ENCODE measurements at regions not wholly inside any gene's neighbourhood (a gene's known extent, or its start where the extent isn't known, plus 50 kb on each side); places are given as distances from the start of the nearest gene placed in this dataset.
A peak's percentile ranks its signal among the peaks of the same experiment; 100 is the strongest.

DNA sequence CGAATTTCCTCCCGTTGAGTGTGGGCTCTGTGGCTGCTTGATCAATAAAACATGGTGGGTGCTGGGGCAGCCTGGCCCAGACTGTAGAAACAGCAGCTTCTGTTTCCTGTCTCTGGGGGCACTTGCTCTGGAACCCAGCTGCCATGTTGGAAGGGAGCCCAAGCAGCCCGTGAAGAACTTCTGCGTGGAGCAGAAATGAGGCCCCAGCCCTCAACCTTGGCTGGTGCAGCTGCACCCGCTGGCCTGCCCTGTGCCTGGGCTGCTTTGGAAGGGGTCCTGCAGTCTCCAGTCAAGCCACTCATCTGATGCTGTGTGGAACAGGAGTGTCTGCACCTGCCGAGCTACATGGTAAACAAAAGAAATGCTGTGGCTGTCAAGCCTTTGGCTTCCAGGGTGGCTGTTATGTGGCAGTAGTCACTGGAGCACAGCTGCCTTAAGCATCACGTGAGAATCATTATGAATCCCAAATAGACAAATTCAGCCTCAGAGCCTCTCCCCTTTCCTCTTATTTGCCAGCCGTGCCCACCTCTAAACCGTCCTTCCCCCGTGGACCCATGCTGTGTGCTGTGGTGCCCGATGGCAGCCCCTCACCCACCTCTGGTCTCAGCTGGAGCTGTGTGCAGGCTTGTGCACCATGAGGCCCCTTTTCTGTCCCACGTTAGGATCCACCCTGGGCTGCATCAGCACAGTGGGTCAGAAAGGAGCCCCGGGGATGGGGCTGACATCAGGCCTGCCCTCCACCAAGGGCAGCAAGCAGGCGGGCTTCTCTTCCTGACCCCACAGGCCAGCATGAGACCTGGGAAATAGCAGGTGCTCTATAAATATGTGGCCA, 134.0 kb upstream of the HDAC4 start:
- no peak overlapping the region for H3K4me3 ChIP-seq
- no peak overlapping the region for H3K9ac ChIP-seq
- no peak overlapping the region for H3K27ac ChIP-seq
- no peaks in the 10 kb centered on the region; a peak in 1 of 22 replicates for H4K20me1 ChIP-seq
- no peaks in the 10 kb centered on the region for H3K27me3 ChIP-seq
- no peak for TF ChIP-seq Cebpa-rat (IDR thresholded peaks at IDR 0.05)
- H3K9me3 ChIP-seq (replicated peaks in 1 of 11) = peaks cover 6 to 14% (median 11%) of the 10 kb centered on the region in 11 experiments
- peak overlapping the region in 6 of 11 experiments; percentile 37 to 69 (median 59); a peak in 5 of 22 replicates for H3K4me2 ChIP-seq
- H3K36me3 ChIP-seq = no peaks in the 10 kb centered on the region
- peaks cover 11 to 65% (median 52%) of the 10 kb centered on the region in 10 experiments for H3K4me1 ChIP-seq

DNA sequence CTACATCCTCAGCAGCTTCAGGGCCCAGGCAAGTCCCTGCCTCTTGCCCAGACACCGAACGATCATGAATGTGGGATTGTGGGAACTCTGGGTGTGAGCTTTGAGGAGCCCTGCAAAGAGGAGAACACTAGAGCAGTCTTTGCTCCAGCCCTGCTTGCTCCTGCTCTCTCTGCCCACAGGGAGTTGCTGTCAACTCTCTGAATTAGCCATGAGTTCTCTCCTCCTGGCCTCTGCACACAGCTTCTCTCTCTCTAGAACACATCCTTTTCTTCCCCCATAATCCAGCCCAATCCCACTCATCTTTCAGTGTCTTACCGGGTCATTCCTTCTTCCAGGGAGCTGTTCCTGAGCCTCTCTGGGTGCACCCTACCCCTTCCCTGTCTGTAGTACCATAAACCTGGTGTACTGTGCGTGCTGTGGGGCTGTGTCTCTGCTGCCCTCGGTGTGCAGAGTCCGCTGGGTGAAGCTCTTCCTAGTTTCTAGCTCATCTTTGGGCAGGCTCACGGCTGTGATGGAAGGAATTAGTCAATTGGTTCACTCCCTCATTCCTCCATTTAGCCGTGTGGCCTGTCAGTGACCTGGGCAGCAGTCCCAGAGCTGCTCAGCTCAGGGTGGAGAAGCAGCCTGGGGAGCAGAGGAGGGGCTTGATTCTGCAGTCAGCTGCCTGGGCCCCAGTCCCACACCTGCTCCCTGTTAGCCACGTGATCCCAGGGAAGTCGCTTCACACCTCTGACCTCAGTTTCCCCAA, 132.9 kb upstream of the HDAC4 start:
- Histone ChIP-seq H3K4me2 (peak overlapping the region in 9 of 11 experiments; percentile 61 to 83 (median 72); a peak in 15 of 22 replicates), H3K9me3 (replicated peaks in 1 of 11) (peaks cover 6 to 14% (median 11%) of the 10 kb centered on the region in 11 experiments), H3K4me1 (peaks cover 11 to 65% (median 52%) of the 10 kb centered on the region in 10 experiments), H4K20me1 (no peaks in the 10 kb centered on the region; a peak in 1 of 22 replicates), H3K27me3 (no peaks in the 10 kb centered on the region), H3K36me3 (no peaks in the 10 kb centered on the region), H3K27ac (no peak overlapping the region), H3K9ac (no peak overlapping the region), H3K4me3 (no peak overlapping the region)
- TF ChIP-seq Cebpa-rat (IDR thresholded peaks at IDR 0.05) = no peak

DNA sequence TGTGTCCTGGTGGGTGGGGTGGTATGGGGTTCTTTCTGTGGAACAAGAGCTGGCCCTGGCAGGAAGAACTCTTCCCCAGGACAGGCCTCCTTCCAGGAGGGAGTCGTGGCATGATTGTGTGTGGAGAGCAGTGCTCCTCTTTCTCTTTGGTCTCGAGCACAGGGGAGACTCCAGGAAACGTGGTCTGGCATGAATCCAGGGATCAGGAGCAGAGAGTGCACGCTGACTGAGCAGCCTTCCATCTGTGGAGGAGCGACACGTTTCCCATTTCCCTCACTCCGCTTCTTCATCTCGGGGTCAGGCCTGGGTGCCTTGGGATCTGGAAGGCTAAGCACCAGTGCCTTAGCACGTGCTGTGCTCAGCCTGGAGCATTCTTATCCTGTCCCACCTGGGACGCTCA, 132.0 kb upstream of the HDAC4 start:
- Histone ChIP-seq H3K9ac (no peak overlapping the region), H3K27me3 (no peaks in the 10 kb centered on the region), H3K4me1 (peaks cover 11 to 65% (median 52%) of the 10 kb centered on the region in 10 experiments), H3K27ac (no peak overlapping the region), H3K4me3 (no peak overlapping the region), H3K36me3 (no peaks in the 10 kb centered on the region), H3K9me3 (replicated peaks in 1 of 11) (peaks cover 6 to 18% (median 13%) of the 10 kb centered on the region in 11 experiments), H3K4me2 (peak overlapping the region; percentile 30 to 83 (median 71)), H4K20me1 (no peaks in the 10 kb centered on the region; a peak in 1 of 22 replicates)
- no peak for TF ChIP-seq Cebpa-rat (IDR thresholded peaks at IDR 0.05)

- Histone ChIP-seq H3K4me1 (peaks cover 11 to 60% (median 48%) of the 10 kb centered on the region in 10 experiments), H3K27me3 (no peaks in the 10 kb centered on the region), H4K20me1 (no peaks in the 10 kb centered on the region; a peak in 1 of 22 replicates), H3K4me3 (no peak overlapping the region), H3K4me2 (peak overlapping the region in 10 of 11 experiments; percentile 30 to 83 (median 72); a peak in 18 of 22 replicates), H3K9ac (no peak overlapping the region), H3K36me3 (no peaks in the 10 kb centered on the region), H3K27ac (no peak overlapping the region), H3K9me3 (replicated peaks in 1 of 11) (peaks cover 6 to 20% (median 13%) of the 10 kb centered on the region in 11 experiments)
- no peak for TF ChIP-seq Cebpa-rat (IDR thresholded peaks at IDR 0.05)
Measured at GRCh38 chr2:239532250-239532649, 131.4 kb upstream of the HDAC4 start.

DNA sequence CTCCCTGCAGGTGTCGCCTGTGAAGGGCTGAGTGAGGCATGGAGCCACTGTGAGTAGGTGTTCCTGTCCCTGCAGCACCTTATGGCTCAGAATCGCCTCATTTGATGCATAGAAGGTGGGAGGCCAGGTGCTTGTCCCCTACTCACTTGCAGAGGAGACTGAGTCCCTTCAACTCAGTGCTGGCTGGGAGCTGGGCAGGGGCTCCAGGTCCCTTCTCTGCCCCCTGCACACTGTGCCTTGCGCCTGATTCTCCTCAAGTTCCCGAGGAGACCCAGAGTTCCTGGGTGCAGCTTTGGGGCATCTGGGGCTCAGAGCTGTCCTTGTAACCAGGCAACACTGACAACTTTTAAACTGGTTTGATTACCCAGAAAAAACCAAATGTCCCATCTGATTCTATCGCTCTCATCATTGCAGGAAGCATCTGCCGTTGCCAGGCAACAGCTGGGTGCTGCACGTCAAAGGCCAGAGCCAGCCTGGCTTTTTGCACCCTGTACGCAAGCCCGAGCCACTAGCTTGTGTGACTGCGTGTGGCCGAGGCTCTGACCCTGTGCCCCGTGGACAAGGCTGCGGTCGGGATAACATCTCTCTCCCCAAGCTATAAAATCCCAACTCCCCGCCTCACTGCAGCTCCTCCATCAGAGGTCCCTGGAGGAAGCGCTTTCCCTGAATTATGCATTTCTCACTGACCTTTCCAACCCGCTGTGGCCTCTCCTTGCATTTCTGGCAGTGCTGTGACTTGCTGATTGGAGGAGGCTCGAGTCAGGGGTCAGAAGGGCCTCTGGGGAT, 130.8 kb upstream of the HDAC4 start:
- no peak overlapping the region for H3K4me3 ChIP-seq
- H3K27me3 ChIP-seq = no peaks in the 10 kb centered on the region
- peaks cover 10 to 25% (median 13%) of the 10 kb centered on the region in 11 experiments for H3K9me3 ChIP-seq (replicated peaks in 1 of 11)
- H3K9ac ChIP-seq = no peak overlapping the region
- H3K4me2 ChIP-seq = peak overlapping the region in 8 of 11 experiments; percentile 61 to 83 (median 72); a peak in 11 of 22 replicates
- TF ChIP-seq Cebpa-rat (IDR thresholded peaks at IDR 0.05) = no peak
- no peaks in the 10 kb centered on the region; a peak in 1 of 22 replicates for H4K20me1 ChIP-seq
- no peak overlapping the region for H3K27ac ChIP-seq
- peaks cover 11 to 54% (median 42%) of the 10 kb centered on the region in 10 experiments for H3K4me1 ChIP-seq
- no peaks in the 10 kb centered on the region for H3K36me3 ChIP-seq

GRCh38 chr2:239530749-239531316, 130.0 kb upstream of the HDAC4 start:
- Histone ChIP-seq H3K4me3 (no peak overlapping the region), H3K9ac (no peak overlapping the region), H3K4me2 (no peak overlapping the region), H3K36me3 (no peaks in the 10 kb centered on the region), H3K27me3 (no peaks in the 10 kb centered on the region), H3K27ac (no peak overlapping the region), H4K20me1 (no peaks in the 10 kb centered on the region; a peak in 1 of 22 replicates), H3K9me3 (replicated peaks in 1 of 11) (peaks cover 10 to 28% (median 13%) of the 10 kb centered on the region in 11 experiments), H3K4me1 (peaks cover 11 to 46% (median 34%) of the 10 kb centered on the region in 10 experiments)
- no peak for TF ChIP-seq Cebpa-rat (IDR thresholded peaks at IDR 0.05)

- H4K20me1 ChIP-seq = no peaks in the 10 kb centered on the region; a peak in 1 of 22 replicates
- TF ChIP-seq Cebpa-rat (IDR thresholded peaks at IDR 0.05) = no peak
- no peaks in the 10 kb centered on the region for H3K27me3 ChIP-seq
- peaks cover 11 to 33% (median 26%) of the 10 kb centered on the region in 10 experiments; a peak in 19 of 20 replicates for H3K4me1 ChIP-seq
- no peak overlapping the region for H3K9ac ChIP-seq
- H3K27ac ChIP-seq = no peak overlapping the region
- no peaks in the 10 kb centered on the region for H3K36me3 ChIP-seq
- H3K4me3 ChIP-seq = no peak overlapping the region
- peaks cover 2 to 18% (median 7%) of the 10 kb centered on the region in 11 experiments; a peak in 20 of 22 replicates for H3K9me3 ChIP-seq (replicated peaks in 1 of 11)
- no peak overlapping the region for H3K4me2 ChIP-seq
Measured at GRCh38 chr2:239529313-239530015, 128.6 kb upstream of the HDAC4 start.

DNA sequence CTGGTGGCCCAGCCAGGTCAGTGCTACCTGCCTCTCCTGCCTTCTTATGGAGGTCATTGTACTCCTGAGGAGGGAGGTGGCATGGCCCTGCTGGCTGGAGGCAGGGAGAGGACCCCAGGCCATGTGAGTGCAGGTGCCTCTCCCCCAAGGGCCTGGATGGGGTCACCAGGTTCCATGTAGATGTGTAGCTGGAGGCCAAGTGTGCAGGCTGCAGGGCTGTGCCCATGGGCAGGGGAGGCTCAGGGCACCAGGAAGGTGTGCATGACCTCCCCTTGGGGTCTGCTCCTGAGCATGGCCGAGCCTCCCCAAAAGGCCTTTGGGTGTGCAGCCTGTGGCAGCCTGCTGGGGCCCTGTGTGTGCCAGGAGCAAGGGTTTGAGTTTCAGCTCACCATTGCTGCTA, 128.1 kb upstream of the HDAC4 start:
- Histone ChIP-seq H3K36me3 (no peaks in the 10 kb centered on the region), H3K27me3 (no peaks in the 10 kb centered on the region)

More for the DNA sequence above, 128.1 kb upstream of the HDAC4 start:
- no peak overlapping the region for H3K9ac ChIP-seq
- no peak overlapping the region for H3K4me3 ChIP-seq
- no peak overlapping the region for H3K4me2 ChIP-seq
- H3K9me3 ChIP-seq (replicated peaks in 1 of 11) = peaks cover 0 to 17% (median 5%) of the 10 kb centered on the region in 11 experiments; a peak in 9 of 22 replicates
- H4K20me1 ChIP-seq = no peaks in the 10 kb centered on the region; a peak in 1 of 22 replicates
- TF ChIP-seq Cebpa-rat (IDR thresholded peaks at IDR 0.05) = no peak
- H3K4me1 ChIP-seq = peaks cover 11 to 27% (median 26%) of the 10 kb centered on the region in 10 experiments; a peak in 19 of 20 replicates
- no peak overlapping the region for H3K27ac ChIP-seq
